Sigmoid colon (tissue), 3 donors: ENCODE measurements at regions not wholly inside any gene's neighbourhood (a gene's known extent, or its start where the extent isn't known, plus 50 kb on each side); places are given as distances from the start of the nearest gene placed in this dataset.

Experiments
- POLR2A ChIP-seq, 2 donors: fragments of 450-650 bp; IDR thresholded peaks; one replicate each; pipeline ENCODE4 v1.6.1; 2016; ENCODE audit warnings: antibody characterized with exemption in 2 of 2, mild to moderate bottlenecking in 2 of 2, moderate library complexity in 2 of 2
- TF ChIP-seq, protein P1 (sequence below), 4 experiments: fragments of 450-650 bp in 3 of 4; fragments of 200-600 bp in 1 of 4; IDR thresholded peaks; one replicate each; pipeline ENCODE4 v1.5.1; 2016 to 2019; ENCODE audit warnings: antibody characterized with exemption in 4 of 4, mild to moderate bottlenecking in 3 of 4, moderate library complexity in 2 of 4

DNA sequence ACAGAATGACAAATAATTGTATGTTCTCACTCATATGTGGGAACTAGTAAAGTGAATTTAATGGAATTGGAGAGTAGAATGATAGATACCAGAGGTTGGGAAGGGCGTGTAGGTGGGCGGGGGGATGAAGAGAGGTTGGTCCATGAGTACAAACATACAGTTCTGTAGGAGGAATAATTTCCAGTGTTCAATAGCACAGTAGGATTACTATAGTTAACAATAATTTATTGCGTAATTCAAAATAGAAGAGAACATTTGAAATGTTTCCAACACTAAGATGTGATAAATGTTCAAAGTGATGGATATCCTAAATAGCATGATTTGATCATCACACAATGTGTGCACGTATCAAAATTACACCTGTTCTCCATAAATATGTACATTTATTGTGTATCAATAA, 106.2 kb upstream of the IL1RAPL2 start:
- TF ChIP-seq, protein P1, sequence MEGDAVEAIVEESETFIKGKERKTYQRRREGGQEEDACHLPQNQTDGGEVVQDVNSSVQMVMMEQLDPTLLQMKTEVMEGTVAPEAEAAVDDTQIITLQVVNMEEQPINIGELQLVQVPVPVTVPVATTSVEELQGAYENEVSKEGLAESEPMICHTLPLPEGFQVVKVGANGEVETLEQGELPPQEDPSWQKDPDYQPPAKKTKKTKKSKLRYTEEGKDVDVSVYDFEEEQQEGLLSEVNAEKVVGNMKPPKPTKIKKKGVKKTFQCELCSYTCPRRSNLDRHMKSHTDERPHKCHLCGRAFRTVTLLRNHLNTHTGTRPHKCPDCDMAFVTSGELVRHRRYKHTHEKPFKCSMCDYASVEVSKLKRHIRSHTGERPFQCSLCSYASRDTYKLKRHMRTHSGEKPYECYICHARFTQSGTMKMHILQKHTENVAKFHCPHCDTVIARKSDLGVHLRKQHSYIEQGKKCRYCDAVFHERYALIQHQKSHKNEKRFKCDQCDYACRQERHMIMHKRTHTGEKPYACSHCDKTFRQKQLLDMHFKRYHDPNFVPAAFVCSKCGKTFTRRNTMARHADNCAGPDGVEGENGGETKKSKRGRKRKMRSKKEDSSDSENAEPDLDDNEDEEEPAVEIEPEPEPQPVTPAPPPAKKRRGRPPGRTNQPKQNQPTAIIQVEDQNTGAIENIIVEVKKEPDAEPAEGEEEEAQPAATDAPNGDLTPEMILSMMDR (IDR thresholded peaks at IDR 0.05): no peak
- no peak for TF ChIP-seq POLR2A (IDR thresholded peaks at IDR 0.05)
